ENCODE measurements at regions not wholly inside any gene's neighbourhood (a gene's known extent, or its start where the extent isn't known, plus 50 kb on each side); places are given as distances from the start of the nearest gene placed in this dataset.
"Not testable (repeated sequence)": the region's sequence is repeated elsewhere in the genome, so short reads cannot be mapped to it uniquely, and the experiment has no call there.

GRCh38 chr4:10388146-10388545, 69.1 kb downstream of the ZNF518B start:
- not testable (repeated sequence) for H3K4me3 ChIP-seq (ENCODE audit: low read length); DNase-seq (ENCODE audit: low read depth)

GRCh38 chr4:10385994-10386394, 71.2 kb downstream of the ZNF518B start:
- H3K4me3 ChIP-seq (ENCODE audit: low read length): no peak overlapping the region
- no peak for DNase-seq (ENCODE audit: low read depth)
- TF ChIP-seq CTCF (conservative IDR thresholded peaks at IDR 0.05; ENCODE audit: low read depth, low read length): no peak

- DNase-seq (ENCODE audit: low read depth): no peak
- no peak overlapping the region for H3K4me3 ChIP-seq (ENCODE audit: low read length)
- no peak for TF ChIP-seq CTCF (conservative IDR thresholded peaks at IDR 0.05; ENCODE audit: low read depth, low read length)
Measured at GRCh38 chr4:10384974-10385373, 72.3 kb downstream of the ZNF518B start.

GRCh38 chr4:10383417-10383816, 73.8 kb downstream of the ZNF518B start:
- no peak for TF ChIP-seq CTCF (conservative IDR thresholded peaks at IDR 0.05; ENCODE audit: low read depth, low read length)
- DNase-seq (ENCODE audit: low read depth): no peak
- H3K4me3 ChIP-seq (ENCODE audit: low read length): no peak overlapping the region

GRCh38 chr4:10382171-10382570, 75.1 kb downstream of the ZNF518B start:
- H3K4me3 ChIP-seq (ENCODE audit: low read length); DNase-seq (ENCODE audit: low read depth): not testable (repeated sequence)

GRCh38 chr4:10381146-10381545, 76.1 kb downstream of the ZNF518B start:
- TF ChIP-seq CTCF (conservative IDR thresholded peaks at IDR 0.05; ENCODE audit: low read depth, low read length): no peak
- DNase-seq (ENCODE audit: low read depth): no peak
- H3K4me3 ChIP-seq (ENCODE audit: low read length): no peak overlapping the region

GRCh38 chr4:10380735-10381134, 76.5 kb downstream of the ZNF518B start:
- H3K4me3 ChIP-seq (ENCODE audit: low read length): no peak overlapping the region
- TF ChIP-seq CTCF (conservative IDR thresholded peaks at IDR 0.05; ENCODE audit: low read depth, low read length): no peak
- no peak for DNase-seq (ENCODE audit: low read depth)

- TF ChIP-seq CTCF (conservative IDR thresholded peaks at IDR 0.05; ENCODE audit: low read depth, low read length): no peak
- no peak for DNase-seq (ENCODE audit: low read depth)
- H3K4me3 ChIP-seq (ENCODE audit: low read length): no peak overlapping the region
Measured at GRCh38 chr4:10371869-10372471, 85.3 kb downstream of the ZNF518B start.
